PC-3 (cell line): ENCODE measurements at regions not wholly inside any gene's neighbourhood (a gene's known extent, or its start where the extent isn't known, plus 50 kb on each side); places are given as distances from the start of the nearest gene placed in this dataset.

Experiments
- ATAC-seq: fragments of 200-7000 bp; cut with Tn5 transposase; 2 replicates; pipeline ENCODE4 v1.9.1; 2020; ENCODE audit warnings: mild to moderate bottlenecking, moderate library complexity
- BruUV-seq: library from RNA; stranded (reverse); fragments of 400-500 nt; replicated peaks from 2 replicates; lab custom pipeline; 2021; lab: Mats Ljungman, UMichigan
- CTCF ChIA-PET: fragments of 300-600 bp; sonication (Branson Sonifier 250); formaldehyde crosslinking; loops from one replicate; lab custom pipeline; 2022; ENCODE audit warnings: antibody characterized with exemption; lab: Charles Lee
- POLR2A ChIA-PET: fragments of 300-600 bp; sonication (Branson Sonifier 250); formaldehyde crosslinking; loops from one replicate; lab custom pipeline; 2022; ENCODE audit warnings: antibody characterized with exemption; ENCODE audit not compliant: unreplicated experiment; lab: Charles Lee
- DNase-seq: peaks from one replicate; pipeline ENCODE4 v3.0.0-alpha.2; 2015
- H2AFZ ChIP-seq: fragments of 300-600 bp; sonication (generic); 2 replicates; pipeline ENCODE4 v1.6.0; 2016; ENCODE audit warnings: antibody characterized with exemption, low read length
- H3F3A ChIP-seq: fragments of 300-600 bp; sonication (generic); one replicate; pipeline ENCODE4 v1.6.0; 2017; ENCODE audit warnings: antibody characterized with exemption, low read length, control low read depth, mild to moderate bottlenecking; ENCODE audit not compliant: unreplicated experiment
- H3K27ac ChIP-seq: fragments of 300-600 bp; sonication (generic); 2 replicates; pipeline ENCODE4 v1.5.1; 2016; ENCODE audit warnings: mild to moderate bottlenecking, low read length
- H3K27me3 ChIP-seq: fragments of 300-600 bp; sonication (generic); 2 replicates; pipeline ENCODE4 v1.6.1; 2016; ENCODE audit warnings: low read length, mixed read lengths
- H3K36me3 ChIP-seq: fragments of 300-600 bp; sonication (generic); 2 replicates; pipeline ENCODE4 v1.6.1; 2016; ENCODE audit warnings: low read depth, mixed run types, low read length, mixed read lengths
- H3K4me1 ChIP-seq: fragments of 300-600 bp; sonication (generic); 2 replicates; pipeline ENCODE4 v1.5.1; 2016; ENCODE audit warnings: low read length; ENCODE audit not compliant: insufficient read depth
- H3K4me2 ChIP-seq: fragments of 300-600 bp; sonication (generic); 2 replicates; pipeline ENCODE4 v1.6.0; 2016; ENCODE audit warnings: low read length
- H3K4me3 ChIP-seq: fragments of 300-600 bp; sonication (generic); 2 replicates; pipeline ENCODE4 v1.5.1; 2016; ENCODE audit warnings: mild to moderate bottlenecking, low read length, mixed read lengths
- H3K79me2 ChIP-seq: fragments of 300-600 bp; sonication (generic); 2 replicates; pipeline ENCODE4 v1.6.1; 2017; ENCODE audit warnings: low read length, mixed read lengths
- H3K9ac ChIP-seq: fragments of 300-600 bp; sonication (generic); 2 replicates; pipeline ENCODE4 v1.6.0; 2016; ENCODE audit warnings: mild to moderate bottlenecking, low read length
- H3K9me2 ChIP-seq: fragments of 300-600 bp; sonication (generic); replicated peaks from 2 replicates; pipeline ENCODE4 v1.6.1; 2016; ENCODE audit warnings: mixed run types, low read length, mixed read lengths
- H3K9me3 ChIP-seq: fragments of 300-600 bp; sonication (generic); 2 replicates; pipeline ENCODE4 v1.6.1; 2016; ENCODE audit warnings: low read length, mixed read lengths
- H4K20me1 ChIP-seq: fragments of 300-600 bp; sonication (generic); 2 replicates; pipeline ENCODE4 v1.6.1; 2016; ENCODE audit warnings: low read length, mixed read lengths
- CTCF ChIP-seq: fragments of 300-600 bp; sonication (generic); conservative IDR thresholded peaks from 2 replicates; pipeline ENCODE4 v1.5.1; 2017; ENCODE audit warnings: antibody characterized with exemption, low read depth, mild to moderate bottlenecking, low read length
- EZH2 ChIP-seq: fragments of 300-600 bp; sonication (generic); IDR thresholded peaks from one replicate; pipeline ENCODE4 v1.6.1; 2017; ENCODE audit warnings: antibody characterized with exemption, mild to moderate bottlenecking, low read length; ENCODE audit not compliant: unreplicated experiment
- EZH2phosphoT487 ChIP-seq: fragments of 300-600 bp; sonication (generic); IDR thresholded peaks from 2 replicates; pipeline ENCODE4 v1.6.1; 2018; ENCODE audit warnings: mild to moderate bottlenecking, antibody characterized with exemption, low read length, borderline replicate concordance
- intact Hi-C: fragments of 100-400 bp; cut with micrococcal nuclease; formaldehyde crosslinking; loops from 2 replicates; pipeline ENCODE4 v1.9.0; 2023

- Histone ChIP-seq H4K20me1 (no peaks in the 10 kb centered on the region), H3K36me3 (no peaks in the 10 kb centered on the region), H3K9ac (no peak overlapping the region), H3K9me2 (no peaks in the 10 kb centered on the region), H3K27ac (no peak overlapping the region), H3K4me2 (no peak overlapping the region), H3K27me3 (peaks cover 53% of the 10 kb centered on the region), H3K4me1 (no peaks in the 10 kb centered on the region), H3K9me3 (no peaks in the 10 kb centered on the region), H3F3A (no peaks in the 10 kb centered on the region), H2AFZ (no peak overlapping the region), H3K4me3 (no peak overlapping the region), H3K79me2 (no peaks in the 10 kb centered on the region)
- ATAC-seq (no peak), DNase-seq (no peak)
- TF ChIP-seq EZH2phosphoT487 (no peak), EZH2 (no peak), CTCF (no peak)
- ChIA-PET CTCF (no interaction called here), POLR2A (no interaction called here)
- no TSS peak for BruUV-seq
- intact Hi-C loops: no loop called here
Measured at GRCh38 chr18:61710082-61710620, 182.7 kb downstream of the RNF152 start.

GRCh38 chr18:61706276-61706915 is 186.4 kb downstream of the RNF152 start:
- intact Hi-C loops: no loop called here
- CTCF ChIA-PET: no interaction called here
- no peaks in the 10 kb centered on the region for H3K79me2 ChIP-seq
- no peaks in the 10 kb centered on the region for H3K4me1 ChIP-seq
- no peaks in the 10 kb centered on the region for H3K9me2 ChIP-seq
- H3K9me3 ChIP-seq: no peaks in the 10 kb centered on the region
- no peak overlapping the region for H3K27ac ChIP-seq
- H3K4me2 ChIP-seq: no peak overlapping the region
- no peak overlapping the region for H2AFZ ChIP-seq
- POLR2A ChIA-PET: no interaction called here
- H4K20me1 ChIP-seq: no peaks in the 10 kb centered on the region
- BruUV-seq: no TSS peak
- H3F3A ChIP-seq: no peaks in the 10 kb centered on the region
- ATAC-seq (no peak), DNase-seq (no peak)
- H3K4me3 ChIP-seq: no peak overlapping the region
- no peak overlapping the region for H3K9ac ChIP-seq
- no peaks in the 10 kb centered on the region for H3K36me3 ChIP-seq
- H3K27me3 ChIP-seq: peaks cover 25% of the 10 kb centered on the region
- TF ChIP-seq EZH2 (no peak), CTCF (no peak), EZH2phosphoT487 (no peak)

GRCh38 chr18:61703508-61703907 is 189.3 kb downstream of the RNF152 start:
- Histone ChIP-seq H3F3A (no peaks in the 10 kb centered on the region), H3K79me2 (no peaks in the 10 kb centered on the region), H3K9me2 (no peaks in the 10 kb centered on the region), H3K27me3 (peaks cover 14% of the 10 kb centered on the region), H3K9ac (no peak overlapping the region), H3K4me2 (no peak overlapping the region), H3K36me3 (no peaks in the 10 kb centered on the region), H3K9me3 (no peaks in the 10 kb centered on the region), H3K27ac (no peak overlapping the region), H3K4me1 (no peaks in the 10 kb centered on the region), H2AFZ (no peak overlapping the region), H4K20me1 (no peaks in the 10 kb centered on the region), H3K4me3 (no peak overlapping the region)
- ChIA-PET CTCF (no interaction called here), POLR2A (no interaction called here)
- no TSS peak for BruUV-seq
- DNase-seq (no peak), ATAC-seq (no peak)
- TF ChIP-seq EZH2 (no peak), CTCF (no peak), EZH2phosphoT487 (no peak)
- intact Hi-C loops: no loop called here
